ENCODE measurements at regions not wholly inside any gene's neighbourhood (a gene's known extent, or its start where the extent isn't known, plus 50 kb on each side); places are given as distances from the start of the nearest gene placed in this dataset.

DNA sequence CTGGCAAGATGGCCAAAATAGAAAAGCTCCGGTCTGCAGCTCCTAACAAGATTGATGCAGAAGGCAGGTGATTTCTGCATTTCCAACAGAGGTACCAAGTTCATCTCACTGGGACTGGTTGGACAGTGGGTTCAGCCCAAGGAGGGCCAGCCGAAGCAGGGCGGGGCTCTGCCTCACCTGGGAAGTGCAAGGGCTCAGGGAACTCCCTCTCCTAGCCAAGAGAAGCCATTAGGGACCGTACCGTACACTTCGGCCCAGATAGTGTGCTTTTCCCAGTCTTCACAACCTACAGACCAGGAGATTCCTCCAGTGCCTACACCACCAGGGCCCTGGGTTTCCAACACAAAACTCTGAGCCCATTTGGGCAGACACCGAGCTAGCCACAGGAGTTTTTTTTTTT lies 277.8 kb downstream of the SLCO4C1 start:
- DNase-seq = no peak
- Histone ChIP-seq H3K4me2 (ENCODE audit: insufficient read depth, low read length) (no peak overlapping the region), H3K4me3 (ENCODE audit: low read depth in 1 of 2, low read length in 2 of 2) (no peak overlapping the region), H3K9ac (ENCODE audit: low read depth, low read length) (no peak overlapping the region), H3K79me2 (ENCODE audit: insufficient read depth, low read length) (no peaks in the 10 kb centered on the region), H4K20me1 (ENCODE audit: insufficient read depth, low read length) (no peaks in the 10 kb centered on the region), H3K4me1 (ENCODE audit: insufficient read depth, low read length) (no peaks in the 10 kb centered on the region), H3K27ac (ENCODE audit: low read length) (no peak overlapping the region), H3K27me3 (ENCODE audit: insufficient read depth, low read length, poor library complexity) (no peaks in the 10 kb centered on the region), H3K9me3 (ENCODE audit: insufficient read depth, low read length, severe bottlenecking) (no peaks in the 10 kb centered on the region), H2AFZ (ENCODE audit: low read depth, low read length) (no peak overlapping the region), H3K36me3 (ENCODE audit: insufficient read depth, low read length) (no peaks in the 10 kb centered on the region)
- no peak for TF ChIP-seq CTCF (IDR thresholded peaks at IDR 0.05; ENCODE audit: borderline replicate concordance, extremely low read depth, low read length, poor library complexity, severe bottlenecking)
- no peak for TF ChIP-seq EZH2 (IDR thresholded peaks at IDR 0.05; ENCODE audit: borderline replicate concordance, low read depth, low read length, severe bottlenecking)
- ATAC-seq (ENCODE audit: insufficient read depth, low read depth) = no peak

DNA sequence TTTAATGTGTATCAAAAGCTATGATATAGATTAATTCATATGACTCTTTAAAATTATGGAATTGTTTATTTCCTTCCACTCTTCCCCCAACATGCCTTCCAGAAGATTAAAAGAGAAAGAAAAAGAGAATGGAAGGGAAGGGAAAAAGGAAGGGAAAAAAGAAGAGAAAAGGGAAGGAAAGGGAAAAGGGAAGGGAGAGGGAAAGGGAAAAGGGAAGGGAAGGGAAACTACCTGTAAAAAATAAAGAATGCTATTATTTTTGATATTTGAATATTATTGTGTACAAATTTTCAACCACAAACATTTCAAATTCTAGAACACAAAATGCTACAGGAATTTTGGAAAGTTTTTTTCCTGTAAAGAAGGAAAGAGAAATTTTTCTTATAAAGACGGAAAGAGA lies 281.7 kb downstream of the SLCO4C1 start:
- Histone ChIP-seq H3K4me2 (ENCODE audit: insufficient read depth, low read length) (no peak overlapping the region), H3K4me3 (ENCODE audit: low read depth in 1 of 2, low read length in 2 of 2) (no peak overlapping the region), H2AFZ (ENCODE audit: low read depth, low read length) (no peak overlapping the region), H3K27me3 (ENCODE audit: insufficient read depth, low read length, poor library complexity) (no peaks in the 10 kb centered on the region), H4K20me1 (ENCODE audit: insufficient read depth, low read length) (no peaks in the 10 kb centered on the region), H3K9me3 (ENCODE audit: insufficient read depth, low read length, severe bottlenecking) (no peaks in the 10 kb centered on the region), H3K27ac (ENCODE audit: low read length) (no peak overlapping the region), H3K79me2 (ENCODE audit: insufficient read depth, low read length) (no peaks in the 10 kb centered on the region), H3K36me3 (ENCODE audit: insufficient read depth, low read length) (no peaks in the 10 kb centered on the region), H3K4me1 (ENCODE audit: insufficient read depth, low read length) (no peaks in the 10 kb centered on the region), H3K9ac (ENCODE audit: low read depth, low read length) (no peak overlapping the region)
- TF ChIP-seq EZH2 (IDR thresholded peaks at IDR 0.05; ENCODE audit: borderline replicate concordance, low read depth, low read length, severe bottlenecking) = no peak
- TF ChIP-seq CTCF (IDR thresholded peaks at IDR 0.05; ENCODE audit: borderline replicate concordance, extremely low read depth, low read length, poor library complexity, severe bottlenecking) = no peak
- DNase-seq (no peak), ATAC-seq (ENCODE audit: insufficient read depth, low read depth) (no peak)

DNA sequence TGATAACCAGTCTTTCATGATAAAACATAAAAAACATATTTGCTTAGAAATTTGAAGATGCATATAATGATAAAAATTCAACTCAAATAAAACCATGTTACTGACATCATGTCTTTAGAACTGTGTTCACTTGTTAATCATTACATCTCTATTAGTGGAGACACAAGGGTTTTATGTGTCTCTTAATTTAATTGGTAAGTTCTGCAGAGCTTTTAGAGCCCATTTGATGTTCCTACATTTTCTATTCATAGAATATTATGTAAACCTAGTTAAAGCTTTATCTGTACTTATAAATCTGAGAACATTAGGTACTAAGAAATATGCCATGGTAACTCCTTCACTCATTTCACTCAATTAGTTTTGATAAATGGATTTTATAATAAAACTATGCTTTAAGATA lies 285.4 kb downstream of the SLCO4C1 start:
- Histone ChIP-seq H3K9me3 (ENCODE audit: insufficient read depth, low read length, severe bottlenecking) (no peaks in the 10 kb centered on the region), H3K4me2 (ENCODE audit: insufficient read depth, low read length) (no peak overlapping the region), H3K4me3 (ENCODE audit: low read depth in 1 of 2, low read length in 2 of 2) (no peak overlapping the region), H3K9ac (ENCODE audit: low read depth, low read length) (no peak overlapping the region), H3K27me3 (ENCODE audit: insufficient read depth, low read length, poor library complexity) (no peaks in the 10 kb centered on the region), H2AFZ (ENCODE audit: low read depth, low read length) (no peak overlapping the region), H3K27ac (ENCODE audit: low read length) (no peak overlapping the region), H4K20me1 (ENCODE audit: insufficient read depth, low read length) (no peaks in the 10 kb centered on the region), H3K4me1 (ENCODE audit: insufficient read depth, low read length) (no peaks in the 10 kb centered on the region), H3K36me3 (ENCODE audit: insufficient read depth, low read length) (no peaks in the 10 kb centered on the region), H3K79me2 (ENCODE audit: insufficient read depth, low read length) (no peaks in the 10 kb centered on the region)
- ATAC-seq (ENCODE audit: insufficient read depth, low read depth) (no peak), DNase-seq (no peak)
- no peak for TF ChIP-seq CTCF (IDR thresholded peaks at IDR 0.05; ENCODE audit: borderline replicate concordance, extremely low read depth, low read length, poor library complexity, severe bottlenecking)
- TF ChIP-seq EZH2 (IDR thresholded peaks at IDR 0.05; ENCODE audit: borderline replicate concordance, low read depth, low read length, severe bottlenecking) = no peak

DNA sequence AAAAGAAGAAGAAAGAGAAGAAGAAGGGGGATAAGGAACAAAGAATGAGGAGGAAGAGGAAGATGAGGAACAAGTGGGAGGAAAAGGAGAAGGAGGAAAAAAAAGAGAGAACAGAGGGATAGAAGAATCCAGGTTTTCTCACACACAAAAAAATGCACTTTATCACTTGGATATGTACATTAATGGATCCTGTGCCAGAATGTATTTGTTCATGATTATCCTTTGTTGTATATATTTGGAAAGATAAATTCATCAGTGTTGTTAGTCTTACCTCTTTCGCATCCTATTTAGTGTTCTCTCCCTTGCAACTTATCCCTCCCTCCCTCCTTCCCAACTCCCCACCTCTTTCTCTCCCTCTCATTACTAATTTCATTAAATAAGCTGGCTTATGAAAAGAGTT lies 298.8 kb downstream of the SLCO4C1 start:
- H3K9ac ChIP-seq (ENCODE audit: low read depth, low read length) = no peak overlapping the region
- no peaks in the 10 kb centered on the region for H4K20me1 ChIP-seq (ENCODE audit: insufficient read depth, low read length)
- no peaks in the 10 kb centered on the region for H3K27me3 ChIP-seq (ENCODE audit: insufficient read depth, low read length, poor library complexity)
- H3K4me1 ChIP-seq (ENCODE audit: insufficient read depth, low read length) = no peaks in the 10 kb centered on the region
- TF ChIP-seq CTCF (IDR thresholded peaks at IDR 0.05; ENCODE audit: borderline replicate concordance, extremely low read depth, low read length, poor library complexity, severe bottlenecking) = no peak
- TF ChIP-seq EZH2 (IDR thresholded peaks at IDR 0.05; ENCODE audit: borderline replicate concordance, low read depth, low read length, severe bottlenecking) = no peak
- no peaks in the 10 kb centered on the region for H3K36me3 ChIP-seq (ENCODE audit: insufficient read depth, low read length)
- H3K4me3 ChIP-seq (ENCODE audit: low read depth in 1 of 2, low read length in 2 of 2) = no peak overlapping the region
- DNase-seq (no peak), ATAC-seq (ENCODE audit: insufficient read depth, low read depth) (no peak)
- H3K27ac ChIP-seq (ENCODE audit: low read length) = no peak overlapping the region
- no peaks in the 10 kb centered on the region for H3K79me2 ChIP-seq (ENCODE audit: insufficient read depth, low read length)
- no peak overlapping the region for H3K4me2 ChIP-seq (ENCODE audit: insufficient read depth, low read length)
- H2AFZ ChIP-seq (ENCODE audit: low read depth, low read length) = no peak overlapping the region
- no peaks in the 10 kb centered on the region for H3K9me3 ChIP-seq (ENCODE audit: insufficient read depth, low read length, severe bottlenecking)

Data from DND-41 (cell line).